Fibroblast of pulmonary artery (primary cell): ENCODE measurements at regions not wholly inside any gene's neighbourhood (a gene's known extent, or its start where the extent isn't known, plus 50 kb on each side); places are given as distances from the start of the nearest gene placed in this dataset.

Experiments
- DNase-seq: peaks from one replicate; pipeline ENCODE4 v3.0.0-alpha.2; 2010; ENCODE audit warnings: low read depth
- H3K4me3 ChIP-seq: replicated peaks from 2 replicates; pipeline ENCODE4 v1.5.1; 2011; ENCODE audit warnings: low read depth, mild to moderate bottlenecking, control low read depth, low read length, moderate library complexity
- CTCF ChIP-seq: IDR thresholded peaks from 2 replicates; pipeline ENCODE4 v1.5.1; 2011; ENCODE audit warnings: mild to moderate bottlenecking, control low read depth, low read length, inconsistent platforms; ENCODE audit errors: missing control alignments

- no peak overlapping the region for H3K4me3 ChIP-seq
- no peak for TF ChIP-seq CTCF
- no peak for DNase-seq
Observed at GRCh38 chr4:165600959-165601683, 222.3 kb downstream of the CPE start.

GRCh38 chr4:165602621-165603020 is 223.8 kb downstream of the CPE start:
- DNase-seq = no peak
- H3K4me3 ChIP-seq = no peak overlapping the region
- TF ChIP-seq CTCF = no peak

- DNase-seq = no peak
- no peak overlapping the region for H3K4me3 ChIP-seq
- no peak for TF ChIP-seq CTCF
Observed at GRCh38 chr4:165604181-165604580, 225.4 kb downstream of the CPE start.

- DNase-seq = no peak
- H3K4me3 ChIP-seq = no peak overlapping the region
- no peak for TF ChIP-seq CTCF
Observed at GRCh38 chr4:165605811-165606210, 227.0 kb downstream of the CPE start.

- DNase-seq = no peak
- H3K4me3 ChIP-seq = no peak overlapping the region
Observed at GRCh38 chr4:165606465-165607205, 227.8 kb downstream of the CPE start.

GRCh38 chr4:165609653-165610052 is 230.8 kb downstream of the CPE start:
- TF ChIP-seq CTCF = no peak
- no peak overlapping the region for H3K4me3 ChIP-seq
- DNase-seq = no peak

More at GRCh38 chr4:165606465-165607205, 227.8 kb downstream of the CPE start:
- TF ChIP-seq CTCF = no peak
